ENCODE measurements at regions not wholly inside any gene's neighbourhood (a gene's known extent, or its start where the extent isn't known, plus 50 kb on each side); places are given as distances from the start of the nearest gene placed in this dataset.

- no peaks in the 10 kb centered on the region for H3K27me3 ChIP-seq (replicated peaks in 1 of 4; ENCODE audit: control insufficient read depth in 3 of 4, extremely low read depth in 1 of 4, insufficient read depth in 3 of 4, low read length in 3 of 4)
- no peaks in the 10 kb centered on the region for H3K36me3 ChIP-seq (ENCODE audit: control insufficient read depth in 2 of 4, insufficient read depth in 4 of 4, low read length in 3 of 4)
- no peak overlapping the region for H3K4me3 ChIP-seq (ENCODE audit: extremely low read depth in 1 of 4, insufficient read depth in 2 of 4, low read depth in 3 of 4, low read length in 4 of 4)
- WGBS, 2 experiments (ENCODE audit: extremely low coverage in 1 of 2, insufficient coverage in 1 of 2, insufficient read length in 1 of 2, insufficient replicate concordance in 2 of 2, low coverage in 1 of 2, low lambda C conversion rate in 2 of 2, missing lambda C conversion rate in 1 of 2), result 90% methylated on average over 4 of the region's 4 CpGs; no CpG with 5 or more reads in 1 of the 2 experiments
- H2BK12ac ChIP-seq (ENCODE audit: low read depth, low read length), result no peak overlapping the region
- H2AK5ac ChIP-seq (ENCODE audit: low read depth, low read length), result no peak overlapping the region
- no peaks in the 10 kb centered on the region for H3K9me3 ChIP-seq (ENCODE audit: insufficient read depth in 2 of 2, low read depth in 1 of 2, low read length in 1 of 2)
- no peak overlapping the region for H4K91ac ChIP-seq (replicated peaks; ENCODE audit: insufficient read length, low read length)
- no peaks in the 10 kb centered on the region for H3K23me2 ChIP-seq (ENCODE audit: low read depth, low read length)
- ChIA-PET CTCF (ENCODE audit: partially characterized antibody) (interaction anchor here (0.6 to 1.3 kb wide), 3 partner anchors 10 to 154 kb away, joined by 3 read pairs; no protein-coding TSS in a partner anchor), POLR2A (ENCODE audit: partially characterized antibody) (no interaction called here)
- H3K4me2 ChIP-seq (ENCODE audit: insufficient read depth in 1 of 2, low read depth in 2 of 2, low read length in 2 of 2), result no peak overlapping the region
- no peak overlapping the region for H3K4ac ChIP-seq (replicated peaks; ENCODE audit: insufficient read length, low read depth, low read length)
- H4K20me1 ChIP-seq (replicated peaks in 1 of 2; ENCODE audit: control insufficient read depth in 1 of 2, insufficient read depth in 2 of 2, low read length in 2 of 2), result no peaks in the 10 kb centered on the region
- no peak overlapping the region for H4K5ac ChIP-seq (ENCODE audit: insufficient read length, low read depth, low read length)
- H2BK15ac ChIP-seq (ENCODE audit: low read length), result no peak overlapping the region
- H3K23ac ChIP-seq (ENCODE audit: insufficient read length), result no peak overlapping the region
- no peak overlapping the region for H3K56ac ChIP-seq (replicated peaks; ENCODE audit: insufficient read length, low read depth, low read length)
- no peak overlapping the region for H2BK20ac ChIP-seq (ENCODE audit: low read length)
- FAIRE-seq, result no peak
- H3K18ac ChIP-seq (ENCODE audit: extremely low read depth, low read length), result no peak overlapping the region
- H3K9ac ChIP-seq (replicated peaks in 1 of 4; ENCODE audit: extremely low read depth in 1 of 4, low read depth in 3 of 4, low read length in 3 of 4), result no peak overlapping the region
- no peak for DNase-seq (ENCODE audit: low read depth in 1 of 2, low spot score in 2 of 2)
- H3K14ac ChIP-seq (ENCODE audit: insufficient read length), result no peak overlapping the region
- no peak overlapping the region for H2BK120ac ChIP-seq (replicated peaks; ENCODE audit: low read depth, low read length)
- no peak overlapping the region for H4K8ac ChIP-seq (ENCODE audit: extremely low read depth, insufficient read depth, low read length)
- H2AFZ ChIP-seq (ENCODE audit: low read length), result no peak overlapping the region
- peaks cover 0 to 4% (median 1%) of the 10 kb centered on the region in 4 experiments; a peak in 2 of 7 replicates for H3K4me1 ChIP-seq (replicated peaks in 1 of 4; ENCODE audit: control insufficient read depth in 3 of 4, insufficient read depth in 4 of 4, low read length in 3 of 4)
- no peaks in the 10 kb centered on the region for H3K79me2 ChIP-seq (ENCODE audit: control insufficient read depth in 1 of 2, insufficient read depth in 2 of 2, low read length in 2 of 2)
- no peak overlapping the region for H3K27ac ChIP-seq (ENCODE audit: low read depth, low read length)
- H2BK5ac ChIP-seq (ENCODE audit: low read depth, low read length), result no peak overlapping the region
- H3K79me1 ChIP-seq (ENCODE audit: low read depth, low read length), result no peaks in the 10 kb centered on the region
- no peak for TF ChIP-seq RNF2 (IDR thresholded peaks at IDR 0.05; ENCODE audit: borderline replicate concordance, low read depth, low read length, missing control alignments, poor library complexity, severe bottlenecking)
- no peak for TF ChIP-seq POLR2AphosphoS5 (IDR thresholded peaks at IDR 0.05; ENCODE audit: low read depth, low read length)
- TF ChIP-seq GTF2F1 (IDR thresholded peaks at IDR 0.05; ENCODE audit: borderline replicate concordance, low read depth, low read length), result no peak
These were observed 97.1 kb upstream of the FAM9B start for GRCh38 chrX:9131066-9131465.
